HT-29 (cell line): ENCODE measurements at regions not wholly inside any gene's neighbourhood (a gene's known extent, or its start where the extent isn't known, plus 50 kb on each side); places are given as distances from the start of the nearest gene placed in this dataset.

ENCODE experiments used
- DNase-seq: peaks from one replicate; pipeline ENCODE4 v3.0.0-alpha.2; 2015; ENCODE audit warnings: low spot score

- no peak for DNase-seq
These were observed 218.2 kb downstream of the JRKL start for GRCh38 chr11:96607864-96608558.

GRCh38 chr11:96614101-96614500 lies 224.3 kb downstream of the JRKL start:
- DNase-seq, result no peak

- no peak for DNase-seq
These were observed 225.0 kb downstream of the JRKL start for GRCh38 chr11:96614846-96615245.

GRCh38 chr11:96620464-96621044 lies 230.7 kb downstream of the JRKL start:
- no peak for DNase-seq

GRCh38 chr11:96621161-96621560 lies 231.3 kb downstream of the JRKL start:
- no peak for DNase-seq

- DNase-seq, result no peak
These were observed 232.3 kb downstream of the JRKL start for GRCh38 chr11:96622026-96622634.

GRCh38 chr11:96624126-96624525 lies 234.3 kb downstream of the JRKL start:
- DNase-seq, result no peak

- DNase-seq, result no peak
These were observed 237.6 kb downstream of the JRKL start for GRCh38 chr11:96627376-96627775.

- no peak for DNase-seq
These were observed 245.8 kb downstream of the JRKL start for GRCh38 chr11:96635655-96636054.

- DNase-seq, result no peak
These were observed 251.4 kb downstream of the JRKL start for GRCh38 chr11:96641261-96641660.

GRCh38 chr11:96642583-96642982 lies 252.8 kb downstream of the JRKL start:
- DNase-seq, result no peak

- no peak for DNase-seq
These were observed 253.4 kb downstream of the JRKL start for GRCh38 chr11:96643173-96643572.

GRCh38 chr11:96647621-96648020 lies 257.8 kb downstream of the JRKL start:
- DNase-seq, result no peak

GRCh38 chr11:96648991-96649390 lies 259.2 kb downstream of the JRKL start:
- no peak for DNase-seq

GRCh38 chr11:96652516-96652915 lies 262.7 kb downstream of the JRKL start:
- DNase-seq, result no peak

- no peak for DNase-seq
These were observed 265.7 kb downstream of the JRKL start for GRCh38 chr11:96655474-96655873.

- DNase-seq, result no peak
These were observed 268.6 kb downstream of the JRKL start for GRCh38 chr11:96658436-96658835.

- no peak for DNase-seq
These were observed 274.3 kb downstream of the JRKL start for GRCh38 chr11:96664110-96664509.

- no peak for DNase-seq
These were observed 290.6 kb downstream of the JRKL start for GRCh38 chr11:96680211-96681018.

- DNase-seq, result no peak
These were observed 291.4 kb downstream of the JRKL start for GRCh38 chr11:96681019-96681716.

GRCh38 chr11:96694338-96694737 lies 304.5 kb downstream of the JRKL start:
- DNase-seq, result no peak

- DNase-seq, result no peak
These were observed 306.9 kb downstream of the JRKL start for GRCh38 chr11:96696731-96697130.
